ENCODE measurements at regions not wholly inside any gene's neighbourhood (a gene's known extent, or its start where the extent isn't known, plus 50 kb on each side); places are given as distances from the start of the nearest gene placed in this dataset.
"Not testable (repeated sequence)": the region's sequence is repeated elsewhere in the genome, so short reads cannot be mapped to it uniquely, and the experiment has no call there.

DNA sequence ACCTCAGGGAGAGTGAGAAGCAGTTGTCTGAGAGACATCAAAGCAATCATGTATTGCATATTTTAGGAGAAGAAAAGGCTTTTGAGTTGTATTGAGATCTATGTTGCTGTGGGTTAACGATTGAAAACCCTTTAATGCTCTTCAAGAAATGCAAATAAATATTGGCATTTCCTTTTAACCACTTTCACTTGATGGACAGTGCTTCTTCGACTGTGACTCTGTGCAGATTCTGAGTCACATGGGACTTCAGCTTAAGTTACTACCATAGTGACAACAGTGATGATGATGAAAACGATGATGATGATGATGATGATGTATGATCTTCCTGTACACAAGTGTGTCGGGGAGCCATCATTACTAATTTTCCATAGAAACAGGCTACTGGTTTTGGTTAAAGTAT lies 181.8 kb downstream of the AKAIN1 start:
- no peak for DNase-seq

DNA sequence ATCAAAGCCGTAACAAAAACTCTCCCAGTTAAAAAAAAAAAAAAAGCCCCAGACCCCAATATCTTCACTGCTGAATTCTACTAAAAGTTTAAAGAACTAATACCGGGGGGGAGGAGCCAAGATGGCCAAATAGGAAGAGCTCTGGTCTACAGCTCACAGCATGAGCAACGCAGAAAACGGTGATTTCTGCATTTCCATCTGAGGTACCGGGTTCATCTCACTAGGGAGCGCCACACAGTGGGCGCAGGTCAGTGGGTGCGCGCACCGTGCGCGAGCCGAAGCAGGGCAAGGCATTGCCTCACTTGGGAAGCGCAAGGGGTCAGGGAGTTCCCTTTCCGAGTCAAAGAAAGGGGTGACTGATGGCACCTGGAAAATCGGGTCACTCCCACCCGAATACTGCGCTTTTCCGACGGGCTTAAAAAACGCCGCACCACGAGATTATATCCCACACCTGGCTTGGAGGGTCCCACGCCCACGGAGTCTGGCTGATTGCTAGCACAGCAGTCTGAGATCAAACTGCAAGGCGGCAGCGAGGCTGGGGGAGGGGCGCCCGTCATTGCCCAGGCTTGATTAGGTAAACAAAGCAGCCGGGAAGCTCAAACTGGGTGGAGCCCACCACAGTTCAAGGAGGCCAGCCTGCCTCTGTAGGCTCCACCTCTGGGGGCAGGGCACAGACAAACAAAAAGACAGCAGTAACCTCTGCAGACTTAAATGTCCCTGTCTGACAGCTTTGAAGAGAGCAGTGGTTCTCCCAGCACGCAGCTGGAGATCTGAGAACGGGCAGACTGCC lies 192.8 kb downstream of the AKAIN1 start:
- not testable (repeated sequence) for DNase-seq

DNA sequence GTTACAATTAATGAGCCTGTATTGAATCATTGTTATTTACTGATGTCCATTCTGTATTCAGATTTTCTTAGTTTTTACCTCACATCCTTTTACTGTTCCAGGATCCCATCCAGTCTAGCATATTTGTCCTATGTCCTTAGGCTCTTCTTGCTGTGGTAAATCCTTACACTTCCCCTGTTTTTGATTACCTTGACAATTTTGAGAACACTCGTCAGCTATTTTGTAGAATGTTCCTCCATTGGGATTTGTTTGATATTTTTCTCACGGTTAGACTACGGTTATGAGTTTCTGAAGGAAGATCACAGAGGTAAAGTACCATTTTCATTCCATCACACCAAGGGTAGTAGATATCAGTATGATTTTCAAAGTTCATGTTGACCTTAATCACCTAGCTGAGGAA lies 202.3 kb downstream of the AKAIN1 start:
- no peak for DNase-seq

DNA sequence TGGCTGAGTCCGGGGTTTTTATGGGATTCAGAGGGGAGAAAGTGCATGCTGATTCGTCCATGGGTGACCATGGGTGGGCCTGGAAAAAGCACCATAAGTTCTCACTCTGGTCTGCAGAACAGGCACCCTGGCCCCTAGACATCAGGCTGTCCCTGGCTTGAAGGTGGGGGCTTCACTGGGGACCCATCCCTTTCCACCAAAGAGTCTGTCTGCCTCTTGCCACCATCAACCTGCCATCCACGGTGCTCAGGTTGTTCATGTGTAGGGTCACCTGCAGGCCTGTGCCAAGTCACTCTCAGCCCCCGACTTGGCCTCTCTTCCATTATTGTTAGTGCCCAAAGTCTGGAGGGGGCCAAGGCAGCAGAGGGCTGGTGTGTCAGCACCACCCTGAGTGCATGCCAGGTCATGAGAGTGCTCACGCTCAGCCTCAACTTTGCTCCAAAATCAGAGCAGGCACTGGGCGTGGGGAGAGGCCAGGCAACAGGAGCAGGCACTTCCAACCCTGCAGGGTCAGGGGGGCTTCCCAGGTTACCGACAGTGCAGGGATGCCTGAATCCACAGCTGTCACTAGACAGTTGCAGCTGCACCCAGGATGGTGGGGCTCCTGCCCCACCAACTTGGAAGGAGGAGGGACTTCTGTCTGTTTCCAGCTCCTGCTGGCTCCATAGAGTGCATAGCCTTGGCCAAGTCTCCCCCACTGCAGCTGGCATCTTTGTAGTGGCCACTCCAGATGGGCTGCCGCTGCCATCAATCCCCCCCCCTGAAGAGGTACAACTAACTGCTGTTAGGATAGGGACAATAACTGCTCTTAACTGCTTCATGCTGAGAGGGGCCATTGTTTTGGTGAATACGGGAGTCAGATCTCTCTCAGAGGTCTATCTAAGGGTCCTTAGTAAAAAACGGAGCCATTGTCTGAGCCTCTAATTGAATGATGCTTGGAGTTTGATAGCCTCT lies 209.3 kb downstream of the AKAIN1 start:
- DNase-seq = no peak

DNA sequence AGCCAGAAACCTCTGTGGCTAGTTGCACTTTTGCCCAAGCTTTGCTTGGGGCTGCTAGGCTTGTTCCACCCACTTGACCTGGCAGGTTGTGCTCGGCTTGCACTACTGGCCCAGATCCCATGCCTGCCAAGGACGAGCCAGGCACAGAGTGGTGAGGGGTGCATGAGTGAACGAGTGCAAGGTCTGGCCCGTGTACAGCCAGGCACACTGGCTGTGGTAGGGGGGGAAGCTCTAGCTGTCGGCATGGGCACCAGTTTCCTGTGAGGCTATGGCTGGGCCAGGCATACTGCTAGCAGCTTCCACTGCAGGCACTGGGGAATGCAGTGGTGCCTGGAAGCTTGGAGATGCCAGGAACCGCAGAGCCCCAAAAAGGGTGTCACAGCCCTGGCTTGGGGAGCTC lies 210.4 kb downstream of the AKAIN1 start:
- no peak for DNase-seq

DNA sequence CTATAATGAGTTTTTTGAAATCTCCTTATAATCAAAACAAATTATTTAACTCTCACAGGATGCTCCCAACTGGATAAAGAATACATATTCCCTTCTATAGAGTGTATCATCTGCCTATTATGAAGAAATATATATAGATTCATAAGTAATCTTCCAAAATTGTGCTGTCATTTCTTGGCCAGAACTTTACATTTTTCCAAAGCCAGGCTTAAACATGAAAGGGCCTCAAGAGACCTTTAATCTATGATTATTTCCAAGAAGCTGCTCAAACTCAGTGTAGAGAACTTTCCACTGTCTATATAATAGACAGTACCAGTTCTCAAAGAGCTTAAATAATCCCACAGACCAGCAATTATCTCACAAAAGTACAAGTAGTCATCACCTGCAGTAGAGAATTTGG lies 211.0 kb downstream of the AKAIN1 start:
- no peak for DNase-seq

DNA sequence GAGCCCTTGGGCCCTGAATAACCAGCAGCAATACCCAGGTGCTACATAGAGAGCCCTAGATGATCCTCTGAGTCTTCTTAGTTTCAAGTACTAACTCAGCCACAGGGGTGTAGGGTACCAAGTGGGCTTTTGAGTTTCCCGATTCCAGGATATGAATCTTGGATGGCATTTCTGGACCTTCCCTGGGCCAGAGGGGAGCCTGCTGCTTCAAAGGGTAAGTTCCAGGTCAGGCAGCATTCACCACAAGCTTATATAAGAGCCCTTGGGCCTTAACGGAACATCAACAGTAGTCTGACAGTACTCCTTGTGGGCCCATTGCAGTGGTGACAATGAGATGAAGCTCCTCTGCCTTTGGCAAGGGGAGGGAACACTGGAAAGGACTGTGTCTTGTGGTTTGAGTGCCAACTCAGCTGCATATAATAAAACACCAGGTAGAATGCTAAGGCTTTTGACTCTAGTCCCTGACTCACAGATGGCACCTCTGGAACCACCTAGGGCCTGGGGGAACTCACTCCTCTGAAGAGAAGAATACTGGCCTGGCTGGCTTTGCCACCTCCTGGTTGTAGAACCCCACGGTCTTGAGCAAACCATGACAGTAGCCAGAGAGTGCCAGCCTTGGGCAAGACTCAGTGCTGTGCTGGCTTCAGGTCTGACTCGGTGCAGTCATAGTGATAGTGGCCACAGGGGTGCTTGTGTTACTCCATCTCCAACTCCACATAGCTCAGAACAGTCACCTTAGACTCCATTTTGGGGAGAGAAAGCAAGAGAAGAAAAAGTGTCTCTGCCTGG lies 235.7 kb downstream of the AKAIN1 start:
- DNase-seq = no peak

DNA sequence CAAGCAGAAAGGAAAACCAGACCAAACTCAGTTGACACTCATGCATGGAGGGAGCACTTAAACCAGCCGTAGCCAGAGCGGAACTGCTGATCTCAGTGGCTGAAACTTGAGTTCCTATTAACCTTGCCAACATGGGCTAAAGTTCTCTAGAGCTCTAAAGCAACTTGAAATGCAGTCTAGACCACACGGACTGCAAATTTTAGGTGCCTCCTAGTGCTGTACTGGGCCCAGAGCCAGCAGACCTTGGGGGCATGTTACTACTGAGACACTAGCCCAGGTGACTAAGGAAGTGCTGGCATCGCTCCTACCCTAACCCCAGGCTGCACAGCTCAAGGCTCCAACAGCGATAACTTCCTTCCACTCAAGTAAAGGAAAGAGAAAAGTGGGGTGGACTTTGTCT lies 236.5 kb downstream of the AKAIN1 start:
- DNase-seq = no peak

DNA sequence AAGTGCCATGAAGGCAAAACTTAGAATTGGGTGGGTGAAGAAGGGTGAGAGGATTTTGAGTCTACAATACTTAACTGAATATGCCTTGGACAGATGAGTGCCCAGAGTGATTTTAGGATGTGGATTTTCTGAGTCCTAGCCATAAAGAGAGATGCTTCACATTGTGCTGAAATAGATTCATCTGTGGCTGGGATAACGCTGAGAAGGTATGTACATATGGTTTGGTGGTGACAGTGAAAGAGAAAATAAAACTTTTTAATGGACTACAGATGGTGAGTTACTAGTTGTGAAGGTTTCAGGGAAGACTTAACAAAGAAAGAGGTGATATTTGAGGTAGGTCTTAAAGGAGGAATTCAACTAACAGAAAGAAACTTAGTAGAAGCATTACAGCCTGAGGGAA lies 265.8 kb downstream of the AKAIN1 start:
- DNase-seq = no peak

DNA sequence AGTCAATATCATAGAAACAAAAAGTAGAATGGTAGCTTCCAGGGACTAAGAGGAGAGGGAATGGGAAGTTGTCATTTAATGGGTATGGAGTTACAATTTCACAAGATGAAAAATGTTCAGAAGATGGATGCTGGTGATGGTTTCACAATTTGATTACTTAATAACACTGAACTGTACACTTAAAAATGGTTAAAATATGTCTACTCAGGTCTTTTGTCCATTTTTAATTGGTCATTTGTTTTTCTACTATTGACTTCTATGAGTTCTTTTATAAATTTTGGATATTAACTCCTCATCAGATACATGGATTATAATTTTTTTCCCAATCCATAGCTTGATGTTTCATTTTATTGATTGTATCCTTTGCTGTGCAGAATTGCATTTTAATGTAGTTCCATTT lies 275.5 kb downstream of the AKAIN1 start:
- DNase-seq = no peak

DNA sequence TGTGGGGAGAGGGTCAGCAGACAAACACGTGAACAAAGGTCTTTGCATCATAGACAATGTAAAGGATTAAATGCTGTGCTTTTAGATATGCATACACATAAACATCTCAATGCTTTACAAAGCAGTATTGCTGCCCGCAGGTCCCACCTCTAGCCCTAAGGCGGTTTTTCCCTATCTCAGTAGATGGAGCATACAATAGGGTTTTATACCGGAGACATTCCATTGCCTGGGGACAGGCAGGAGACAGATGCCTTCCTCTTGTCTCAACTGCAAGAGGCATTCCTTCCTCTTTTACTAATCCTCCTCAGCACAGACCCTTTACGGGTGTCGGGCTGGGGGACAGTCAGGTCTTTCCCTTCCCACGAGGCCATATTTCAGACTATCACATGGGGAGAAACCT lies 279.5 kb downstream of the AKAIN1 start:
- DNase-seq = not testable (repeated sequence)

DNA sequence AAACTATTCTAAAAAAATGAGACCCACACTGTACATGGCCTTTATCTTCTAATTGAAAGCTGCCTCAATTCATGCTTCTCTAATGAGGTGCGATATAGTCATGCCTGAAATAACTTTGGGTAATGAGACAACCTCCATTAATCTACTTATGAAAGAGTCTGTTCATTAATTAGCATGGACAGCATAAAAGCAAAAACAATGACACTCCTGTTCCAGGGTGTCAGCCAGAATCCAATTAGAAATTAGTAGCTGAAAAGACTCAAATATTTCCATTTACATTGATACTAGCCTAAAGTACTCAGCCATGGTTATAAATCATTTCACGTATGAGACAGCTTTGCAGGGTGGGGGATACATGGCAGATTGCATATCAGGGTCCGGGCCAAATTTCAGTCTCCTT lies 288.7 kb downstream of the AKAIN1 start:
- DNase-seq = no peak

DNA sequence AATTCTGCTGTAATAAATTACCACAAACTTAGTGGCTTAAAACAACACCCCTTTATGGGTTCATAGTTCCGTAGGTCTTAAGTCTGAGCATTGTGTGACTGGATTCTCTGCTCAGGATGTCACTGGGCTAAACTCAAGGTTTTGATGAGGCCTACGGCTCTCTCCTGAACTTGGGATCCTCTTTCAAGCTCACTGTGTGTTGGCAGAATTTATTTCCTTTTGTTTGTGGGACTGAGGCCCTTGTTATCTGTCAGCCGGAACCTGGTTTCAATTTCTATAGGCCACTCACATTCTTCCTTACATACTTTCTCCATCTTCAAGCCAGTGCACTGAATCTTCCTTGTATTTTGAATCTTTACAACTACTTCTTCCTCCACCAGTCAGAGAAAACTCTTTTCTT lies 290.2 kb downstream of the AKAIN1 start:
- DNase-seq = no peak

DNA sequence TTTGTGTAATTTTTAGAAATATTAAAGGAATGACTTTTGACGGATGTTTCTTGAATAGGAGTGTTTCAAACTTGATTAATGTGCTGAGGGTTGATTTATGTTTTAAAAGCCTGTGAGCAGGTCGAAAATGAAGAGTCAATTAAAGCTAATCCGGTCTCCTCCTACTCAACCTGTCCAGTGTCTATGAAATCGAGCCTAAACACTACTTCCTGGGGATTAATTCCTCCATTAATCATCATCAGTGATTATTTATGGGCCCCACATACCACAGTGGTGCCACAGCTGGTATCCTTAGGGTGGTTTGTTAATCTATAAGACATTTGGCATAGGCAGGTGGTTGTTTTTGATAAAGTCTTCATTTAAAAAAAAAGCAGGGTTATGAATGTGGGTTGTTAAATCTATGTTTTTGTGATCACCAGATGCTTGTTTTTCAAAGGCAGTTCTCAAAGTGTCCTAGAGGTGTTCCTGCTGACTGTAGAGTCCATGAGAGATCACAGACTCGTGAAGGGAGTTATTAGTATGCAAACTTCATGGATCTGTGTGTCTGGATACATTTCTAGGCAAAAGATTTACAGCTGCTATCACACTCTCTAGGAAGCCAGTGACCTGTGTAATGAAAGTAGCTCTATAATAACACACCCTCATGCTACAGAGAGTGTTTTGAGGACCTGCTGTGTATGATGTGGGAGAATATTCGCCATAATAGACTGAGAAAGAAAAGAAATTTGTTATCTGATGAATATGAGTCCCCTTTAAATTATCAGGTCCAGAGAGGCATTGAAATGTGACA lies 308.6 kb downstream of the AKAIN1 start:
- DNase-seq = no peak

DNA sequence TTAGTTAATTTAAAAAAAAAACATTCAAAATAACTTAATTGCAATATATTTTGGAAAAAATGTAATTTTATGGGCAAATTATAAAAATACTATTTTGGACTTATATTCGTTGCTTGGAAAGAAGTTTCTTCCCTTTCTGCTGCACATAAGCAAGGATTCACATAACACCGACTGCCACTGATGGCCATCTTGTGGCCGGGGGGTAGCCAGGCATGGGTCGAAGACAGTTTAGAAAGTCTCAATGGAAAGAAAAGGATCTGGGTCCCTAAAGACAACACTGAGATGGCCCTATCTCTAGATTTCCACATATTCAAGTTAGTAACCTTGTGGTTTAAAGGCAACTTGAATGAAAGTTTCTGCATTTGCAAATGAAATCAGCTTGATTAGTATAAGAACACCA lies 318.6 kb downstream of the AKAIN1 start:
- DNase-seq = no peak

DNA sequence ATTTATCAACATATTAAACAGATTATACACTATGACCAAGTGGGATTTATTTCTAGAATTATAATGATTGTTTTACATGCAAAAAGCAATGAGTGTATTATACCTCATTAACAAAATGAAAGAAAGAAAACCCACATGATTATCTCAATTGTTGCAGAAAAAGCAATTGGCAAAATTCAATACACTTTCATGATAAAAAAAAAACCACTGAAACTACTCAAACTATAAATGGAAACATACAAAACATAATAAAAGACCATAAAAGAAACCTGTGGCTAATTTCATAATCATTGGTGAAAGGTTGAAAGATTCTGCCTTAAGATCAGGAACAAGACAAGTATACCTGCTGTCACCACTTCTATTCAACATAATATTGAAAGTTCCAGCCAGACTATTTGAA lies 325.9 kb downstream of the AKAIN1 start:
- DNase-seq = no peak

DNA sequence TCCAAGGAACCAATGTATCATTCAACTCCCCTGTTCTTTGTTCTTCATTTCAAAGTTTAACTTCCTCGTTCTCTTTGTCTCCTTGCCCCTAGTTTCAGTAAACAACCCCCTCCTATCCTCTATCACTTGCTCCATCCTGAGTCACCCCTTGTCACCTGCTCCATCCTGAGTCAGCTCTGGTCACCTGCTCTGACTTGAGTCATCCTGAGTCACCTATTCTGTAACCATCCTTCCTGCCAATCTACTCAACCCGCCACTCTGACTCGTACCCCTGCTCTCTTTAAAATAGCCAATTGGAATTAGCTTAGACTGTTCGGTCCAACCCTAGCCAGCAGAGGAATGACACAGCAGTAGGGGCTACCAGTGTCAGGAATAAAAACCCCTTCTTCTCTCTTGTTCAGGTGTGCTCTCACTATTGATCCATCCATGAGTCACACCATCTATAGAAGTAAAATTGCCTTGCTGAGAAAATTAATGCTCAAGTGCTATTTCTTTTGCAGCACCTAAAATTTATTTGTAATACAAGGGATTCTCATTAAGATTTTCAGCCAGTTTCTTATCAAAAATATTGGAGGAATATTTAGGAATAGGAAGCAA lies 326.8 kb downstream of the AKAIN1 start:
- DNase-seq = no peak

DNA sequence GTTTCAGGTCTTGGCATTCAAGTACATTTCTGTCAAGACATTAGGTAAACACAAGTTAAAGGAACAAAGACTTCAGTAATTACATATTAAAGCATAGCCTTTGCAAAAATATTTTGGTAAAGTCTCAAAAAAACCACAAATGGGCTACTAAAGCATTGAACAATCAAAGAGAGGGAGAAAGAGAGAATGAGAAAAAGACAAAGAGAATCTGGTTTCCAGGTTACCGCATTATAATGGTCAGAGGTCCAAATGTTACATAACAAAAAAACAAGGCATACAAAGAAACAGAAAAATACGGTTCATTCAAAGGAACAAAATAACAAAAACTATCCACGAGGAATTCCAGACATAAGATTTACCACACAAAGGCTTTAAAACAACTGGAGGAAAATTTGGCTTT lies 327.9 kb downstream of the AKAIN1 start:
- no peak for DNase-seq

DNA sequence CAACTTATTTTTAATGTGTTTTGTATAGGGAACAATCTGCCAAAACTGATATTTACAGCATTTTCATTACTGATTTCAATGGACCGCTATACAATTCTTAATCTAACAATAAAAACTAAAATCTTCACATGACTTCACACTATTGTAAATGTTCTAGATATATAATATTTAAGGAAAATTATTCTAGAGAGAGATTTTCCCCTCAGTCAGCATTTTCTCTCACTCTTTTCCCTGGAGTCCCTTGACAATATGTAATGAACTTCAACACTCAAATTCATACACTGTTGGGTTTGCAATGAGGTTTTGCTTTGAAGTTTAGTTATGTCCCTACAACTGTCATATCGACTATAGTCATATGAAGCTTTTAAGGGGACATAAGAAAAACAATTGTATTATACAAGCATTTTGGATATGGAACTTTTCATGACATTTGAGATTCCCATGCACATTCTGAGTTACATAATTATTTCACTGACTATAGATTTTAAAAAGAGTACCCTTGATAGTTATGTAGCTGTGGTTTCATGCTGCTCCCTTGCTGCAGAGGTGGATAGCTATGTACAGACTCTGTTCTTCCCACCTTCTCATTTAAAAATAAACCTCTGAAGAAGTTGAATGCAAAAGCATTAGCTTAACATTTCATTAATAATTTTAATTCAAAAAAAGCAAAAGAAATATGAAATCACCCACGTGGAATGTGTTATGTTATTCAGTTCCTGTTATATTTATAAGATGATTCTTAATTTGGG lies 338.5 kb downstream of the AKAIN1 start:
- DNase-seq = no peak

DNA sequence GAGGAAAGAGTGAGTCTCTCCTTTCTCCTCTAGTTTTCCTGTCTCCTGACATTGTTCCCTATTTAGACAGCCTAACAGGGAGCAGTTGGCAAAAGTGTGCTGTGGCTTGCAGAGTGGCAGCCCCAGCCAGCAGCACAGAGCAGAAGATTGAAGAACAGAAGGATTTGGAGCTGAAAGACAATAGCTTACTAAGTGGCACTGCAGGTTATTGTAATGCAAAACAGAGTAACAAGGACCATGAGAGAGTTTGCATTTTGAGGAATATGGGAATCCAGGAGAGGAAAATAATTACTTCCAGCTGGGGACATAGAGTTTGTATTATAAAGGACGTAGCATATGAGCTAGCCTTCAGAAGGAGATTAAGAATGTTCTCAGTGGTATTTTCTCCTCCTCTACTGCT lies 342.4 kb downstream of the AKAIN1 start:
- DNase-seq = no peak

DNA sequence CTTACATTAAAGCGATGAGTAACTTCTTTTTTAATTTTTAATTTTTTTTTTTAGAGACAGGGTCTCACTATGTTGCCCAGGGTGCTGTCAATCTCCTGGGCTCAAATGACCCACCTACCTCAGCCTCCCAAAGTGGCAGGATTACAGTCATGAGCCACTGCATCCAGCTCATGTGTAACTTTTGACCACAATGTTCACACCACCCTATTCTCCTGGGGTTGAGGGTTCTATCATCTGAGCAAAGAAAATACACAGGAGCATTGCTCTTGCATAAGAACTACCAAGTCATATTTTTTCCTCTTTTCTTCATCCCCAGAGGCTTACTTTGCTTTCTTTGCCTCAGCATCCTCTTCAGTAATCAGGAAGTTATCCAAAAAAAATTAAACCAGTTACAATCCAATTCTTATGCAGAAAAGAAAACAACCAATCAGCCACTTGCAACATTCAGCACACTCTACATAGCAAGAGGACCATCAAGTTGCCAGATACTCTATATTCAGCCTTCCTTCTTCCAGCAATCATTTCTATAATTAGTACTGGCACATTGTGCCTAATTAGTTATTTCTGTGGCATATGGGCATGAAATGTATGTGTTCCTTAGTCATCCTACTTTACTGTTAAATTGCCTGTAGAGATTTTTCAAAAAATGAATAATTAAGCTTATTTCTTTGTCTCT lies 345.6 kb downstream of the AKAIN1 start:
- no peak for DNase-seq
